ENCODE measurements at regions not wholly inside any gene's neighbourhood (a gene's known extent, or its start where the extent isn't known, plus 50 kb on each side); places are given as distances from the start of the nearest gene placed in this dataset.
A peak's percentile ranks its signal among the peaks of the same experiment; 100 is the strongest.

GRCh38 chr6:10146715-10147451 lies 268.0 kb downstream of the TFAP2A start:
- DNase-seq, result peak; percentile 52 to 81 (median 52)
- no peak overlapping the region for H3K4me3 ChIP-seq
- 38 to 50% methylated on average over 5 of the region's 5 CpGs for WGBS, 2 donors
- peaks cover 0 to 2% (median 0%) of the 10 kb centered on the region in 3 donors for H3K27me3 ChIP-seq (ENCODE audit: control insufficient read depth in 3 of 3, insufficient read depth in 3 of 3, low read length in 2 of 3)
- H3K9ac ChIP-seq (ENCODE audit: insufficient read depth in 1 of 2, low read length in 2 of 2), result peak overlapping the region in 1 of 2 donors; percentile 76
- H3K4me1 ChIP-seq (ENCODE audit: control insufficient read depth in 5 of 5, insufficient read depth in 5 of 5, low read length in 5 of 5), result peaks cover 0 to 4% (median 0%) of the 10 kb centered on the region in 5 donors
- no peak for ATAC-seq (ENCODE audit: insufficient read depth, low FRiP score)
- H3K36me3 ChIP-seq (ENCODE audit: control insufficient read depth in 4 of 4, insufficient read depth in 4 of 4, low read length in 4 of 4), result no peaks in the 10 kb centered on the region
- H3K27ac ChIP-seq (ENCODE audit: low read depth in 1 of 2, low read length in 1 of 2), result no peak overlapping the region
- TF ChIP-seq, protein P1, sequence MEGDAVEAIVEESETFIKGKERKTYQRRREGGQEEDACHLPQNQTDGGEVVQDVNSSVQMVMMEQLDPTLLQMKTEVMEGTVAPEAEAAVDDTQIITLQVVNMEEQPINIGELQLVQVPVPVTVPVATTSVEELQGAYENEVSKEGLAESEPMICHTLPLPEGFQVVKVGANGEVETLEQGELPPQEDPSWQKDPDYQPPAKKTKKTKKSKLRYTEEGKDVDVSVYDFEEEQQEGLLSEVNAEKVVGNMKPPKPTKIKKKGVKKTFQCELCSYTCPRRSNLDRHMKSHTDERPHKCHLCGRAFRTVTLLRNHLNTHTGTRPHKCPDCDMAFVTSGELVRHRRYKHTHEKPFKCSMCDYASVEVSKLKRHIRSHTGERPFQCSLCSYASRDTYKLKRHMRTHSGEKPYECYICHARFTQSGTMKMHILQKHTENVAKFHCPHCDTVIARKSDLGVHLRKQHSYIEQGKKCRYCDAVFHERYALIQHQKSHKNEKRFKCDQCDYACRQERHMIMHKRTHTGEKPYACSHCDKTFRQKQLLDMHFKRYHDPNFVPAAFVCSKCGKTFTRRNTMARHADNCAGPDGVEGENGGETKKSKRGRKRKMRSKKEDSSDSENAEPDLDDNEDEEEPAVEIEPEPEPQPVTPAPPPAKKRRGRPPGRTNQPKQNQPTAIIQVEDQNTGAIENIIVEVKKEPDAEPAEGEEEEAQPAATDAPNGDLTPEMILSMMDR (IDR thresholded peaks at IDR 0.05; ENCODE audit: control extremely low read depth, extremely low read depth), result no peak
- H3K9me3 ChIP-seq (ENCODE audit: control insufficient read depth in 4 of 4, insufficient read depth in 3 of 4, low read length in 3 of 4), result no peaks in the 10 kb centered on the region

DNA sequence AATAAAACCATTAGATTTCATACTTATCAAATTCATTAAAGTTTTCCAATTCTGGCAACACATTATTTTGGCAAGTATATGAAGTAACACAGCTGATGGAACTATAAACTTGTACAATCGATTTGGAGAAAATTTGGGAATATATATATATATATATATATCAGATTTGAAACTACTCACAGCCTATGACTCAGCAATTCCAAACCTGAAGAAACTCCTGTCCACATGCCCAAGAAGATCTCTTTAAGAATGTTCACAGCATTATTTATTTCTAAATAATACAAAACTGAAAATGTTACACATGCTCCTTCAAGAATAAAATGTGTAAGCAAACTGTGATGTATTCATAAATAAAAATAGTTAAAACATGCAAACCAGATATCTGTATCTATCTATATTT lies 270.1 kb downstream of the TFAP2A start:
- 79 to 86% methylated on average over 1 of the region's 1 CpG for WGBS, 2 donors
- no peaks in the 10 kb centered on the region for H3K9me3 ChIP-seq (ENCODE audit: control insufficient read depth in 4 of 4, insufficient read depth in 3 of 4, low read length in 3 of 4)
- H3K27ac ChIP-seq (ENCODE audit: low read depth in 1 of 2, low read length in 1 of 2), result no peak overlapping the region

DNA sequence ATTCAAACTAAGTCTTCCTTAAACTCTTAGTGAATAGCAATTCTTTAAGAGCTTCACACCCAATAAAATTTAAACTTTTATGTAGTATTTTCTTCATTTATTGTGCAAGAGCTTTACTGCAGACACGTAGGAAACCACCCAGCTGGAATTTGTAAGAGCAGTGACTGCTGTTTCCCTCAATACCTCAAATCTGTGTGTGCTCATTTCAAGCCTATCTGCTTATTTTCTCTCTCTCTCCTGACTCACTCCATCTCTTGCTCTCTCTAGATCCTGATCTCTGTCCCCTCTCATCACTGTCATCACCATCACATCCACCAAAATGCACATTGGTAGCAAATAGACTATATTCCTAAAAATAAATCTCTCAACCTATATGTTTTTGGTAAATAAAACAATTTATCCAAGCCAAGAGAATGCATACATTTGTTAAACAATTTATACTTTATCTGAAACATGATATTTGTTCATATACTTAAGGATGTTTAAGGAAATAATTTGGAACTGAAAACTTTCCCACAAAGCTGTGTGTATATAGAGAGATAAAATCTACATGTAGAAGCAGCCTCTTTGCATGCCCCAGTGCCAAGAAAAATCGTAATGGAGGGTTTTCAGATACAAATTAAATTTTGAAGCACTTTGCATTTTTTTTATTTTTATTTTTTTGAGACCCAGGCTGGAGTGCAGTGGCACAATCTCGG lies 273.0 kb downstream of the TFAP2A start:
- no peak overlapping the region for H3K27ac ChIP-seq (ENCODE audit: low read depth in 1 of 2, low read length in 1 of 2)
- WGBS, 2 donors, result 54 to 65% methylated on average over 3 of the region's 3 CpGs
- DNase-seq, result peak in 2 of 3 donors; percentile 47 to 77

More for the DNA sequence above, 270.1 kb downstream of the TFAP2A start:
- Histone ChIP-seq H3K27me3 (ENCODE audit: control insufficient read depth in 3 of 3, insufficient read depth in 3 of 3, low read length in 2 of 3) (peaks cover 0 to 2% (median 0%) of the 10 kb centered on the region in 3 donors), H3K36me3 (ENCODE audit: control insufficient read depth in 4 of 4, insufficient read depth in 4 of 4, low read length in 4 of 4) (no peaks in the 10 kb centered on the region), H3K9ac (ENCODE audit: insufficient read depth in 1 of 2, low read length in 2 of 2) (no peak overlapping the region), H3K4me1 (ENCODE audit: control insufficient read depth in 5 of 5, insufficient read depth in 5 of 5, low read length in 5 of 5) (peaks cover 0 to 20% (median 0%) of the 10 kb centered on the region in 5 donors), H3K4me3 (no peak overlapping the region)
- ATAC-seq (ENCODE audit: insufficient read depth, low FRiP score) (no peak), DNase-seq (no peak)
- TF ChIP-seq, protein P1 (IDR thresholded peaks at IDR 0.05; ENCODE audit: control extremely low read depth, extremely low read depth), result no peak

More for the DNA sequence above, 273.0 kb downstream of the TFAP2A start:
- Histone ChIP-seq H3K9me3 (ENCODE audit: control insufficient read depth in 4 of 4, insufficient read depth in 3 of 4, low read length in 3 of 4) (peaks cover 0 to 3% (median under 1%) of the 10 kb centered on the region in 4 donors), H3K27me3 (ENCODE audit: control insufficient read depth in 3 of 3, insufficient read depth in 3 of 3, low read length in 2 of 3) (no peaks in the 10 kb centered on the region), H3K9ac (ENCODE audit: insufficient read depth in 1 of 2, low read length in 2 of 2) (peak overlapping the region in 1 of 2 donors; percentile 5), H3K36me3 (ENCODE audit: control insufficient read depth in 4 of 4, insufficient read depth in 4 of 4, low read length in 4 of 4) (no peaks in the 10 kb centered on the region), H3K4me3 (no peak overlapping the region), H3K4me1 (ENCODE audit: control insufficient read depth in 5 of 5, insufficient read depth in 5 of 5, low read length in 5 of 5) (peaks cover 0 to 23% (median 0%) of the 10 kb centered on the region in 5 donors)
- TF ChIP-seq, protein P1 (IDR thresholded peaks at IDR 0.05; ENCODE audit: control extremely low read depth, extremely low read depth), result no peak
- ATAC-seq (ENCODE audit: insufficient read depth, low FRiP score), result no peak
